ENCODE measurements at regions not wholly inside any gene's neighbourhood (a gene's known extent, or its start where the extent isn't known, plus 50 kb on each side); places are given as distances from the start of the nearest gene placed in this dataset.
A peak's percentile ranks its signal among the peaks of the same experiment; 100 is the strongest.

GRCh38 chr7:17599733-17600339, 301.4 kb downstream of the AHR start:
- DNase-seq (ENCODE audit: low read depth, low spot score) = no peak

- peak; percentile 64 for DNase-seq (ENCODE audit: low read depth, low spot score)
These were observed 301.9 kb downstream of the AHR start for GRCh38 chr7:17600340-17600752.

- DNase-seq (ENCODE audit: low read depth, low spot score) = no peak
These were observed 303.5 kb downstream of the AHR start for GRCh38 chr7:17601921-17602320.

GRCh38 chr7:17608114-17608833, 309.8 kb downstream of the AHR start:
- DNase-seq (ENCODE audit: low read depth, low spot score) = no peak

GRCh38 chr7:17611611-17612010, 313.2 kb downstream of the AHR start:
- DNase-seq (ENCODE audit: low read depth, low spot score) = no peak

- no peak for DNase-seq (ENCODE audit: low read depth, low spot score)
These were observed 315.0 kb downstream of the AHR start for GRCh38 chr7:17613338-17614041.

GRCh38 chr7:17617380-17617779, 318.9 kb downstream of the AHR start:
- no peak for DNase-seq (ENCODE audit: low read depth, low spot score)

GRCh38 chr7:17617857-17618651, 319.6 kb downstream of the AHR start:
- DNase-seq (ENCODE audit: low read depth, low spot score) = no peak

- no peak for DNase-seq (ENCODE audit: low read depth, low spot score)
These were observed 320.2 kb downstream of the AHR start for GRCh38 chr7:17618652-17618974.

- no peak for DNase-seq (ENCODE audit: low read depth, low spot score)
These were observed 320.9 kb downstream of the AHR start for GRCh38 chr7:17619196-17619818.

- DNase-seq (ENCODE audit: low read depth, low spot score) = no peak
These were observed 319.7 kb downstream of the SNX13 start for GRCh38 chr7:17620566-17620965.

GRCh38 chr7:17622451-17622850, 317.8 kb downstream of the SNX13 start:
- no peak for DNase-seq (ENCODE audit: low read depth, low spot score)

- DNase-seq (ENCODE audit: low read depth, low spot score) = no peak
These were observed 316.6 kb downstream of the SNX13 start for GRCh38 chr7:17623546-17624185.

GRCh38 chr7:17624379-17624778, 315.9 kb downstream of the SNX13 start:
- DNase-seq (ENCODE audit: low read depth, low spot score) = no peak

- DNase-seq (ENCODE audit: low read depth, low spot score) = no peak
These were observed 315.3 kb downstream of the SNX13 start for GRCh38 chr7:17625043-17625442.

GRCh38 chr7:17626235-17626634, 314.1 kb downstream of the SNX13 start:
- no peak for DNase-seq (ENCODE audit: low read depth, low spot score)

- no peak for DNase-seq (ENCODE audit: low read depth, low spot score)
These were observed 309.2 kb downstream of the SNX13 start for GRCh38 chr7:17631061-17631460.

- DNase-seq (ENCODE audit: low read depth, low spot score) = no peak
These were observed 307.9 kb downstream of the SNX13 start for GRCh38 chr7:17632384-17632783.

GRCh38 chr7:17633067-17633466, 307.2 kb downstream of the SNX13 start:
- no peak for DNase-seq (ENCODE audit: low read depth, low spot score)

GRCh38 chr7:17638727-17639126, 301.6 kb downstream of the SNX13 start:
- DNase-seq (ENCODE audit: low read depth, low spot score) = no peak

Data from pulmonary artery endothelial cell (primary cell).